ENCODE measurements at regions not wholly inside any gene's neighbourhood (a gene's known extent, or its start where the extent isn't known, plus 50 kb on each side); places are given as distances from the start of the nearest gene placed in this dataset.

- no peak for TF ChIP-seq EZH2phosphoT487 (conservative IDR thresholded peaks at IDR 0.05; ENCODE audit: low read length)
- TF ChIP-seq CTCF (IDR thresholded peaks at IDR 0.05; ENCODE audit: insufficient read depth, low read length, poor library complexity, severe bottlenecking) = no peak
Observed at GRCh38 chr10:4526311-4526731, 299.7 kb upstream of the AKR1E2 start.
